ENCODE measurements at regions not wholly inside any gene's neighbourhood (a gene's known extent, or its start where the extent isn't known, plus 50 kb on each side); places are given as distances from the start of the nearest gene placed in this dataset.

DNA sequence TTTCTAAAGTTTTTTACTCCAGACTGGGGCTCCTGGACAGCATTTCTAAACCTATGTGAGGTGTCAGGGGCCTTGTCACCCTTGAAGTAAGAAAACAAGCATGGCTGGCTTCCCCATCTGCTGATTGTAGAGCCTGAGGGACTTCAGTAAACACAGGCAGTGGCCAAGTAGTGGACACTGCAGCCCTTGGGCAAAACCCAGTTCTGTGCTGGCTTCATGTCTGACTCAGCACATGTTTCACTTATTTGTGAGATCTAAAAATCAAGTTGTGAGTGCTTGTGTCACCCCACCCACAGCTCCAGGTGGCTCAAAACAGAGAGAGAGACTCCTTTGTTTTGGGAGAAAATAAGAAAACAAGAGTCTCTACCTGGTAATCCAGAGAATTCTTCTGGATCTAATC lies 660.3 kb upstream of the VRK2 start:
- no peak overlapping the region for H3K4ac ChIP-seq (replicated peaks; ENCODE audit: insufficient read length, low read depth, low read length)
- H3K4me2 ChIP-seq (ENCODE audit: insufficient read depth in 1 of 2, low read depth in 2 of 2, low read length in 2 of 2) = no peak overlapping the region
- no peaks in the 10 kb centered on the region for H4K20me1 ChIP-seq (replicated peaks in 1 of 2; ENCODE audit: control insufficient read depth in 1 of 2, insufficient read depth in 2 of 2, low read length in 2 of 2)
- no peak overlapping the region for H2BK5ac ChIP-seq (ENCODE audit: low read depth, low read length)
- DNase-seq (ENCODE audit: low read depth in 1 of 2, low spot score in 2 of 2) (no peak), FAIRE-seq (no peak)
- H2BK12ac ChIP-seq (ENCODE audit: low read depth, low read length) = no peak overlapping the region
- no peak overlapping the region for H4K91ac ChIP-seq (replicated peaks; ENCODE audit: insufficient read length, low read length)
- no peak overlapping the region for H2BK15ac ChIP-seq (ENCODE audit: low read length)
- no peak overlapping the region for H3K27ac ChIP-seq (ENCODE audit: low read depth, low read length)
- no peak overlapping the region for H3K23ac ChIP-seq (ENCODE audit: insufficient read length)
- H3K79me2 ChIP-seq (ENCODE audit: control insufficient read depth in 1 of 2, insufficient read depth in 2 of 2, low read length in 2 of 2) = no peaks in the 10 kb centered on the region
- H3K23me2 ChIP-seq (ENCODE audit: low read depth, low read length) = no peaks in the 10 kb centered on the region
- no peak overlapping the region for H2AK5ac ChIP-seq (ENCODE audit: low read depth, low read length)
- no peak overlapping the region for H3K14ac ChIP-seq (ENCODE audit: insufficient read length)
- H3K4me3 ChIP-seq (ENCODE audit: extremely low read depth in 1 of 4, insufficient read depth in 2 of 4, low read depth in 3 of 4, low read length in 4 of 4) = no peak overlapping the region
- no peak overlapping the region for H3K9ac ChIP-seq (replicated peaks in 1 of 4; ENCODE audit: extremely low read depth in 1 of 4, low read depth in 3 of 4, low read length in 3 of 4)
- no peak overlapping the region for H4K5ac ChIP-seq (ENCODE audit: insufficient read length, low read depth, low read length)
- H3K27me3 ChIP-seq (replicated peaks in 1 of 4; ENCODE audit: control insufficient read depth in 3 of 4, extremely low read depth in 1 of 4, insufficient read depth in 3 of 4, low read length in 3 of 4) = no peaks in the 10 kb centered on the region
- H3K79me1 ChIP-seq (ENCODE audit: low read depth, low read length) = no peaks in the 10 kb centered on the region
- H2AFZ ChIP-seq (ENCODE audit: low read length) = no peak overlapping the region
- ChIA-PET CTCF (ENCODE audit: partially characterized antibody) (interaction anchor here (0.9 to 1.5 kb wide), 2 partner anchors 10 to 112 kb away, joined by 3 read pairs; no protein-coding TSS in a partner anchor), POLR2A (ENCODE audit: partially characterized antibody) (no interaction called here)
- H3K4me1 ChIP-seq (replicated peaks in 1 of 4; ENCODE audit: control insufficient read depth in 3 of 4, insufficient read depth in 4 of 4, low read length in 3 of 4) = no peaks in the 10 kb centered on the region
- H3K9me3 ChIP-seq (ENCODE audit: insufficient read depth in 2 of 2, low read depth in 1 of 2, low read length in 1 of 2) = no peaks in the 10 kb centered on the region
- H3K18ac ChIP-seq (ENCODE audit: extremely low read depth, low read length) = no peak overlapping the region
- no peak overlapping the region for H4K8ac ChIP-seq (ENCODE audit: extremely low read depth, insufficient read depth, low read length)
- H2BK20ac ChIP-seq (ENCODE audit: low read length) = no peak overlapping the region
- no peaks in the 10 kb centered on the region for H3K36me3 ChIP-seq (ENCODE audit: control insufficient read depth in 2 of 4, insufficient read depth in 4 of 4, low read length in 3 of 4)
- no peak overlapping the region for H3K56ac ChIP-seq (replicated peaks; ENCODE audit: insufficient read length, low read depth, low read length)
- H2BK120ac ChIP-seq (replicated peaks; ENCODE audit: low read depth, low read length) = no peak overlapping the region
- TF ChIP-seq HDAC2 (IDR thresholded peaks at IDR 0.05; ENCODE audit: borderline replicate concordance in 1 of 2, low read depth in 2 of 2, low read length in 2 of 2) = no peak
- no peak for TF ChIP-seq SRF (IDR thresholded peaks at IDR 0.05; ENCODE audit: low read depth, low read length)
- no peak for TF ChIP-seq ASH2L (IDR thresholded peaks at IDR 0.05; ENCODE audit: low read length)
- no peak for TF ChIP-seq CHD1 (IDR thresholded peaks at IDR 0.05; ENCODE audit: low read depth, low read length)
- no peak for TF ChIP-seq SP2 (IDR thresholded peaks at IDR 0.05; ENCODE audit: low read length)
- no peak for TF ChIP-seq POLR2AphosphoS5 (IDR thresholded peaks at IDR 0.05; ENCODE audit: low read depth, low read length)
- no peak for TF ChIP-seq FOSL1 (IDR thresholded peaks at IDR 0.05; ENCODE audit: insufficient read depth, low read depth, low read length)
- TF ChIP-seq CTBP2 (IDR thresholded peaks at IDR 0.05; ENCODE audit: borderline replicate concordance, insufficient read depth, insufficient read length, low read length) = no peak
- TF ChIP-seq PHF8 (conservative IDR thresholded peaks at IDR 0.05; ENCODE audit: low read depth, low read length) = no peak
- TF ChIP-seq NANOG (IDR thresholded peaks at IDR 0.05; ENCODE audit: insufficient read depth, low read depth, low read length, poor library complexity, severe bottlenecking) = no peak
- TF ChIP-seq RXRA (IDR thresholded peaks at IDR 0.05; ENCODE audit: insufficient read depth, low read depth, low read length) = no peak
- no peak for TF ChIP-seq SUZ12 (IDR thresholded peaks at IDR 0.05; ENCODE audit: low read length)
- TF ChIP-seq, protein P1, sequence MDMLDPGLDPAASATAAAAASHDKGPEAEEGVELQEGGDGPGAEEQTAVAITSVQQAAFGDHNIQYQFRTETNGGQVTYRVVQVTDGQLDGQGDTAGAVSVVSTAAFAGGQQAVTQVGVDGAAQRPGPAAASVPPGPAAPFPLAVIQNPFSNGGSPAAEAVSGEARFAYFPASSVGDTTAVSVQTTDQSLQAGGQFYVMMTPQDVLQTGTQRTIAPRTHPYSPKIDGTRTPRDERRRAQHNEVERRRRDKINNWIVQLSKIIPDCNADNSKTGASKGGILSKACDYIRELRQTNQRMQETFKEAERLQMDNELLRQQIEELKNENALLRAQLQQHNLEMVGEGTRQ (IDR thresholded peaks at IDR 0.05; ENCODE audit: low read length) = no peak
- no peak for TF ChIP-seq SP1 (IDR thresholded peaks at IDR 0.05; ENCODE audit: low read depth, low read length)
- no peak for TF ChIP-seq YY1 (IDR thresholded peaks at IDR 0.05; ENCODE audit: low read depth, low read length)
- no peak for TF ChIP-seq TBP (IDR thresholded peaks at IDR 0.05; ENCODE audit: low read depth, low read length)

All from H1 (cell line).